GM23338 (cell line): ENCODE measurements at regions not wholly inside any gene's neighbourhood (a gene's known extent, or its start where the extent isn't known, plus 50 kb on each side); places are given as distances from the start of the nearest gene placed in this dataset.

Experiments
- CREB1 ChIP-seq: fragments of 250-450 bp; sonication (Bioruptor Pico); IDR thresholded peaks from 2 replicates; pipeline ENCODE4 v1.5.0; 2020; ENCODE audit warnings: low read depth, mild to moderate bottlenecking, moderate library complexity
- EZH2 ChIP-seq: fragments of 200-600 bp; sonication (generic); IDR thresholded peaks from one replicate; pipeline ENCODE4 v1.8.0; 2017; ENCODE audit warnings: antibody characterized with exemption, mild to moderate bottlenecking, low read depth; ENCODE audit not compliant: unreplicated experiment
- EZH2phosphoT487 ChIP-seq: fragments of 200-600 bp; sonication (generic); IDR thresholded peaks from one replicate; pipeline ENCODE4 v1.8.1; 2018; ENCODE audit warnings: antibody characterized with exemption; ENCODE audit not compliant: unreplicated experiment
- JUNB ChIP-seq: IDR thresholded peaks from one replicate; pipeline ENCODE4 v1.6.1; 2016; ENCODE audit warnings: antibody characterized with exemption; ENCODE audit not compliant: unreplicated experiment
- POLR2AphosphoS5 ChIP-seq: IDR thresholded peaks from 2 replicates; pipeline ENCODE4 v1.6.1; 2016; ENCODE audit warnings: antibody characterized with exemption, low read depth
- STAT1 ChIP-seq: IDR thresholded peaks from one replicate; pipeline ENCODE4 v1.6.1; 2016; ENCODE audit warnings: antibody characterized with exemption; ENCODE audit not compliant: unreplicated experiment
- TF ChIP-seq, protein P1 (sequence below), 2 experiments: fragments of 200-600 bp in 1 of 2; sonication (generic) in 1 of 2; conservative IDR thresholded peaks; 2 replicates each; pipeline versions ENCODE4 v1.5.1 to v1.6.1; 2016 to 2017; ENCODE audit warnings: antibody characterized with exemption in 2 of 2, low read depth in 2 of 2, mild to moderate bottlenecking in 2 of 2, moderate library complexity in 1 of 2
- TF ChIP-seq, protein P2 (sequence below): IDR thresholded peaks from one replicate; pipeline ENCODE4 v1.6.1; 2018; ENCODE audit warnings: antibody characterized with exemption; ENCODE audit not compliant: unreplicated experiment
- TF ChIP-seq, protein P3 (sequence below): fragments of 250-450 bp; sonication (Bioruptor Pico); IDR thresholded peaks from 2 replicates; pipeline ENCODE4 v1.5.0; 2020; ENCODE audit warnings: mild to moderate bottlenecking, moderate library complexity

- TF ChIP-seq, protein P1, sequence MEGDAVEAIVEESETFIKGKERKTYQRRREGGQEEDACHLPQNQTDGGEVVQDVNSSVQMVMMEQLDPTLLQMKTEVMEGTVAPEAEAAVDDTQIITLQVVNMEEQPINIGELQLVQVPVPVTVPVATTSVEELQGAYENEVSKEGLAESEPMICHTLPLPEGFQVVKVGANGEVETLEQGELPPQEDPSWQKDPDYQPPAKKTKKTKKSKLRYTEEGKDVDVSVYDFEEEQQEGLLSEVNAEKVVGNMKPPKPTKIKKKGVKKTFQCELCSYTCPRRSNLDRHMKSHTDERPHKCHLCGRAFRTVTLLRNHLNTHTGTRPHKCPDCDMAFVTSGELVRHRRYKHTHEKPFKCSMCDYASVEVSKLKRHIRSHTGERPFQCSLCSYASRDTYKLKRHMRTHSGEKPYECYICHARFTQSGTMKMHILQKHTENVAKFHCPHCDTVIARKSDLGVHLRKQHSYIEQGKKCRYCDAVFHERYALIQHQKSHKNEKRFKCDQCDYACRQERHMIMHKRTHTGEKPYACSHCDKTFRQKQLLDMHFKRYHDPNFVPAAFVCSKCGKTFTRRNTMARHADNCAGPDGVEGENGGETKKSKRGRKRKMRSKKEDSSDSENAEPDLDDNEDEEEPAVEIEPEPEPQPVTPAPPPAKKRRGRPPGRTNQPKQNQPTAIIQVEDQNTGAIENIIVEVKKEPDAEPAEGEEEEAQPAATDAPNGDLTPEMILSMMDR (conservative IDR thresholded peaks at IDR 0.05; ENCODE audit: low read depth in 2 of 2): no peak
- TF ChIP-seq POLR2AphosphoS5: no peak
- TF ChIP-seq JUNB: no peak
- TF ChIP-seq EZH2phosphoT487: no peak
- TF ChIP-seq, protein P2, sequence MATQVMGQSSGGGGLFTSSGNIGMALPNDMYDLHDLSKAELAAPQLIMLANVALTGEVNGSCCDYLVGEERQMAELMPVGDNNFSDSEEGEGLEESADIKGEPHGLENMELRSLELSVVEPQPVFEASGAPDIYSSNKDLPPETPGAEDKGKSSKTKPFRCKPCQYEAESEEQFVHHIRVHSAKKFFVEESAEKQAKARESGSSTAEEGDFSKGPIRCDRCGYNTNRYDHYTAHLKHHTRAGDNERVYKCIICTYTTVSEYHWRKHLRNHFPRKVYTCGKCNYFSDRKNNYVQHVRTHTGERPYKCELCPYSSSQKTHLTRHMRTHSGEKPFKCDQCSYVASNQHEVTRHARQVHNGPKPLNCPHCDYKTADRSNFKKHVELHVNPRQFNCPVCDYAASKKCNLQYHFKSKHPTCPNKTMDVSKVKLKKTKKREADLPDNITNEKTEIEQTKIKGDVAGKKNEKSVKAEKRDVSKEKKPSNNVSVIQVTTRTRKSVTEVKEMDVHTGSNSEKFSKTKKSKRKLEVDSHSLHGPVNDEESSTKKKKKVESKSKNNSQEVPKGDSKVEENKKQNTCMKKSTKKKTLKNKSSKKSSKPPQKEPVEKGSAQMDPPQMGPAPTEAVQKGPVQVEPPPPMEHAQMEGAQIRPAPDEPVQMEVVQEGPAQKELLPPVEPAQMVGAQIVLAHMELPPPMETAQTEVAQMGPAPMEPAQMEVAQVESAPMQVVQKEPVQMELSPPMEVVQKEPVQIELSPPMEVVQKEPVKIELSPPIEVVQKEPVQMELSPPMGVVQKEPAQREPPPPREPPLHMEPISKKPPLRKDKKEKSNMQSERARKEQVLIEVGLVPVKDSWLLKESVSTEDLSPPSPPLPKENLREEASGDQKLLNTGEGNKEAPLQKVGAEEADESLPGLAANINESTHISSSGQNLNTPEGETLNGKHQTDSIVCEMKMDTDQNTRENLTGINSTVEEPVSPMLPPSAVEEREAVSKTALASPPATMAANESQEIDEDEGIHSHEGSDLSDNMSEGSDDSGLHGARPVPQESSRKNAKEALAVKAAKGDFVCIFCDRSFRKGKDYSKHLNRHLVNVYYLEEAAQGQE: no peak
- no peak for TF ChIP-seq EZH2
- no peak for TF ChIP-seq CREB1 (CRISPR knock-in tag)
- TF ChIP-seq, protein P3, sequence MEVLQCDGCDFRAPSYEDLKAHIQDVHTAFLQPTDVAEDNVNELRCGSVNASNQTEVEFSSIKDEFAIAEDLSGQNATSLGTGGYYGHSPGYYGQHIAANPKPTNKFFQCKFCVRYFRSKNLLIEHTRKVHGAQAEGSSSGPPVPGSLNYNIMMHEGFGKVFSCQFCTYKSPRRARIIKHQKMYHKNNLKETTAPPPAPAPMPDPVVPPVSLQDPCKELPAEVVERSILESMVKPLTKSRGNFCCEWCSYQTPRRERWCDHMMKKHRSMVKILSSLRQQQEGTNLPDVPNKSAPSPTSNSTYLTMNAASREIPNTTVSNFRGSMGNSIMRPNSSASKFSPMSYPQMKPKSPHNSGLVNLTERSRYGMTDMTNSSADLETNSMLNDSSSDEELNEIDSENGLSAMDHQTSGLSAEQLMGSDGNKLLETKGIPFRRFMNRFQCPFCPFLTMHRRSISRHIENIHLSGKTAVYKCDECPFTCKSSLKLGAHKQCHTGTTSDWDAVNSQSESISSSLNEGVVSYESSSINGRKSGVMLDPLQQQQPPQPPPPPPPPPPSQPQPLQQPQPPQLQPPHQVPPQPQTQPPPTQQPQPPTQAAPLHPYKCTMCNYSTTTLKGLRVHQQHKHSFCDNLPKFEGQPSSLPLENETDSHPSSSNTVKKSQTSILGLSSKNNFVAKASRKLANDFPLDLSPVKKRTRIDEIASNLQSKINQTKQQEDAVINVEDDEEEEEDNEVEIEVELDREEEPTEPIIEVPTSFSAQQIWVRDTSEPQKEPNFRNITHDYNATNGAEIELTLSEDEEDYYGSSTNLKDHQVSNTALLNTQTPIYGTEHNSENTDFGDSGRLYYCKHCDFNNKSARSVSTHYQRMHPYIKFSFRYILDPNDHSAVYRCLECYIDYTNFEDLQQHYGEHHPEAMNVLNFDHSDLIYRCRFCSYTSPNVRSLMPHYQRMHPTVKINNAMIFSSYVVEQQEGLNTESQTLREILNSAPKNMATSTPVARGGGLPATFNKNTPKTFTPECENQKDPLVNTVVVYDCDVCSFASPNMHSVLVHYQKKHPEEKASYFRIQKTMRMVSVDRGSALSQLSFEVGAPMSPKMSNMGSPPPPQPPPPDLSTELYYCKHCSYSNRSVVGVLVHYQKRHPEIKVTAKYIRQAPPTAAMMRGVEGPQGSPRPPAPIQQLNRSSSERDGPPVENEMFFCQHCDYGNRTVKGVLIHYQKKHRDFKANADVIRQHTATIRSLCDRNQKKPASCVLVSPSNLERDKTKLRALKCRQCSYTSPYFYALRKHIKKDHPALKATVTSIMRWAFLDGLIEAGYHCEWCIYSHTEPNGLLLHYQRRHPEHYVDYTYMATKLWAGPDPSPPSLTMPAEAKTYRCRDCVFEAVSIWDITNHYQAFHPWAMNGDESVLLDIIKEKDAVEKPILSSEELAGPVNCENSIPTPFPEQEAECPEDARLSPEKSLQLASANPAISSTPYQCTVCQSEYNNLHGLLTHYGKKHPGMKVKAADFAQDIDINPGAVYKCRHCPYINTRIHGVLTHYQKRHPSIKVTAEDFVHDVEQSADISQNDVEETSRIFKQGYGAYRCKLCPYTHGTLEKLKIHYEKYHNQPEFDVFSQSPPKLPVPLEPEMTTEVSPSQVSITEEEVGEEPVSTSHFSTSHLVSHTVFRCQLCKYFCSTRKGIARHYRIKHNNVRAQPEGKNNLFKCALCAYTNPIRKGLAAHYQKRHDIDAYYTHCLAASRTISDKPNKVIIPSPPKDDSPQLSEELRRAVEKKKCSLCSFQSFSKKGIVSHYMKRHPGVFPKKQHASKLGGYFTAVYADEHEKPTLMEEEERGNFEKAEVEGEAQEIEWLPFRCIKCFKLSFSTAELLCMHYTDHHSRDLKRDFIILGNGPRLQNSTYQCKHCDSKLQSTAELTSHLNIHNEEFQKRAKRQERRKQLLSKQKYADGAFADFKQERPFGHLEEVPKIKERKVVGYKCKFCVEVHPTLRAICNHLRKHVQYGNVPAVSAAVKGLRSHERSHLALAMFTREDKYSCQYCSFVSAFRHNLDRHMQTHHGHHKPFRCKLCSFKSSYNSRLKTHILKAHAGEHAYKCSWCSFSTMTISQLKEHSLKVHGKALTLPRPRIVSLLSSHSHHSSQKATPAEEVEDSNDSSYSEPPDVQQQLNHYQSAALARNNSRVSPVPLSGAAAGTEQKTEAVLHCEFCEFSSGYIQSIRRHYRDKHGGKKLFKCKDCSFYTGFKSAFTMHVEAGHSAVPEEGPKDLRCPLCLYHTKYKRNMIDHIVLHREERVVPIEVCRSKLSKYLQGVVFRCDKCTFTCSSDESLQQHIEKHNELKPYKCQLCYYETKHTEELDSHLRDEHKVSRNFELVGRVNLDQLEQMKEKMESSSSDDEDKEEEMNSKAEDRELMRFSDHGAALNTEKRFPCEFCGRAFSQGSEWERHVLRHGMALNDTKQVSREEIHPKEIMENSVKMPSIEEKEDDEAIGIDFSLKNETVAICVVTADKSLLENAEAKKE (CRISPR knock-in tag): no peak
- no peak for TF ChIP-seq STAT1
Observed at GRCh38 chr2:7646661-7647060, 729.4 kb downstream of the RNF144A start.
